NCI-H526 (cell line): ENCODE measurements at regions not wholly inside any gene's neighbourhood (a gene's known extent, or its start where the extent isn't known, plus 50 kb on each side); places are given as distances from the start of the nearest gene placed in this dataset.
"Not testable (repeated sequence)": the region's sequence is repeated elsewhere in the genome, so short reads cannot be mapped to it uniquely, and the experiment has no call there.

Experiments used
- DNase-seq, 2 experiments: peaks; one replicate each; lab custom pipeline; 2025; lab: John Stamatoyannopoulos, UW

DNA sequence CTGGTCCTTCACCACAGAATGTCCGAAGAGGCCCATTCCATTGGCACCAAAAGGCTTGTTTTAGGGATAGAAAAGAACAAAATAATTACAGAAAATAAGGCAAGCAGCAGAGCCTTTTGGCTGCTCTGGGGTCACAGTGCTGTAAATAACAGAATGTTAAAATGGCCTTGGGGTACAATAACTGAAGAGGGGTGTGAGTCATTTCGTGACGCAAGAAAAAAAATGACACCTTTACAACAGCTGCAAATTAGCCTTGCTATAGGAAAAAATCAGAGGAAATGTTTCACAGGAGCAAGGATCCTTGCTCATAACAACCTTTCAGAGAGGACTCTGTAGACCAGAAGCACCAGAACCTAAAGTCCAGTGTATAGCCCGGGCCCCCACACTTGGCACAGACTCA lies 483.4 kb downstream of the OMA1 start:
- no peak for DNase-seq

DNA sequence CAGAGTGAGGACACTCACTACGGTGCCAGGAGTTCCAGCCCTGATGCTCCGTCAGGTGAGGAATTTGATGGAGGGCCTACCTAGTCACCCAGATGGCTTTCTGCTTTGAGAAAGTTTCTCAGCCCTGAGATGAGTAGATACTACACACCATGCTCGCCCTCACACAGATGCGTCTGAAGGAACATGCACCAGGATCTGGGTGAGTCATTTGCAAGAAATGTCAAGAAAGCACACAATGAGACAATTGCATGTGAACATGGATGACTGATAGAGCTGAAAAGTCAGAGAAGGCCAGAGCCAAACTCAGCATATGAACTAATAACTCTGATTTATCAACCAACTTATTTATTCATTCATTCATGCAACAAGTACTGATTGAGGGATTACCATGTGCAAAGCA lies 483.9 kb downstream of the OMA1 start:
- no peak for DNase-seq

DNA sequence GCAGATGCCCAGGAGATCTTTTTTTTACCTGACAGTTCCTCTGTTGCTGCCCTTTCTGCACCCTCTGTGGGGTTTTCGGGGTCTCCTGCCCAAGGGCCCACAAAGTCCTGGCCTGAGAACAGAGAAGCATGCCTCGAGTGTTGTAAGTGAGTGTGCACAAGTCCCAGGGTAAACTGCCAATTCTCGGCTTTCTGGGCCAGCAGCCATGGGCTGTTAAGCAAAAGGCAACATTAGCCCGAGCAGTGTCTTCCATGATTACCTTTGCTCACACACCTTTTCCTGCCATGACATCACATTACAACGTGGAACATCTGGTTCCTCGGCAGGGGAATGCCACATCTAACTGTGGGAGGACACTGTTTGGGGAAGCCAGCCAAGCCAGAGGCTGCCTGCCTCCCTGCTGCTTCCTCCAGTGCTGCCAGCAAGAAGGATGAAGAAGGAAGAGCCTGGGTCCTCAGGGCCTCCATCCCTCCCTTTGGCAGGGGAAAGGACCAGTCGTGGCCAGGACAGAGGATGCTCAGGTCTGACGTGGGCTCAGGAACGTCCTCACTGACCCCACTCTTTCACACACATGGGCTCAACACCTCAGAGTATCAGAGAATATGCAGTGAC lies 485.9 kb downstream of the OMA1 start:
- no peak for DNase-seq

DNA sequence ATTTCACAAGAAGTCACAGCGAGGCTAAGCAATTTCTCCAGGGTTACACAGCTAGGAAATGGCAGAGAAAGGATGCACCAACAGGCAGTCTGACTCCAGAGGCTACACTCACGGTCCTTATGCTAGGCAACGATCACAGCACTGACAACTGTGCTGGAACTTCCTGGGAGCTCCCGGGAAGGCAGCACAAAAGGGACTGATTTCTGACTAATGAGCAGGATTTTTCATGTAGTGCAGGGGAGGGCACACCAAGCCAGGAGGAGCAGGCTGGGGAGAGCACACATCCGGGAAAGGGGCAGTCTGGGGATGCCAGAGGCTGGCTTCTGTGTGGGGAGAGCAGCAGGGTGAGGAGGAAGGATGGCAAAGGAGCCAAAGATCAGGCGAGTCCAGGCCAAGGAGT lies 486.7 kb downstream of the OMA1 start:
- no peak for DNase-seq

- DNase-seq: no peak
These were observed 488.2 kb downstream of the OMA1 start for GRCh38 chr1:58058323-58058722.

DNA sequence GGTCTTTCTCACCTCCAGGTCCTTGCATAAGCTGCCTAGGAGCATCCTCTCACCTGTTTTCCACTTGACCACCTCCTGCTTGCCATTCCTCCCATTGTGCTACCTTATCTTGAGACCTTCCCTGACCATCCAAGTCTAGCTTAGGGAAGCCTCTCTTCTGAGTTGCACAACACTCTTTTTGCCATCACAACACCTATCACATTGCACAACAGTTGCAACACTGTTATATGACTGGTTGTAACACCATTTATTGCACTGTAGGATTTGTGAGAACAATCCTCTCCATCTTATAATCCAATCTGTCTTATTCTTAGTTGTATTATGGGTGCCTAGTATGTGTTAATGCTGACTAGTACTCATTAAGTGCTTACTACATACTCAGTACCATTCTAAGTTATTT lies 488.7 kb downstream of the OMA1 start:
- DNase-seq: no peak

- DNase-seq: not testable (repeated sequence)
These were observed 495.3 kb downstream of the OMA1 start for GRCh38 chr1:58051187-58051586.

DNA sequence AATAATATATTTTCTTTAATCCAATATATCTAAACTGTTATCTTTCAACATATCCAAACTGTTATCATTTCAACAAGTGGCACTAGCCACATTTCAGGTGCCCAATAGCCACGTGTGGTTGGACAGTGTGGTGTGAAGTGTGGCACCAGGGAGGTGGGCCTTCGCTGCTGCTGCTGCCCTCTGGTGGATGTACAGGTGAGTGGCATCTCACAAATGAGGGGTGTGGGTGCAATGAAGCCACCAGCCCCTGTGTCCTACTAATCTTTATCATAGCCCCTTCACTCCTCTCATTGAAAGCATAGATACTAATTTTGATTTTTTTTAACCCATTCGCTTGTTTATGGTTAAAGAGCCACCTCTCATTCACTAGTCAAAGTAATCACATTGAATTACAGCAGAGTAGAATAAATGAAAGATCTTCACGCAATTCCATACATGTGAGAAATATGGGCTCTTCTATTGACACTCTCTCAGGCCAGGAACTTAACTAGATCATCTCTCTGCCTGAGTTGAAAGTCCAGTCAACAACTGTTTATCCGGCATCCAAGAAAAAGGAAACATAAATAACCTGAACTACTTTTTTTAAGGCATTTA lies 499.2 kb downstream of the OMA1 start:
- DNase-seq: peak in 1 of 2 experiments; percentile 54

DNA sequence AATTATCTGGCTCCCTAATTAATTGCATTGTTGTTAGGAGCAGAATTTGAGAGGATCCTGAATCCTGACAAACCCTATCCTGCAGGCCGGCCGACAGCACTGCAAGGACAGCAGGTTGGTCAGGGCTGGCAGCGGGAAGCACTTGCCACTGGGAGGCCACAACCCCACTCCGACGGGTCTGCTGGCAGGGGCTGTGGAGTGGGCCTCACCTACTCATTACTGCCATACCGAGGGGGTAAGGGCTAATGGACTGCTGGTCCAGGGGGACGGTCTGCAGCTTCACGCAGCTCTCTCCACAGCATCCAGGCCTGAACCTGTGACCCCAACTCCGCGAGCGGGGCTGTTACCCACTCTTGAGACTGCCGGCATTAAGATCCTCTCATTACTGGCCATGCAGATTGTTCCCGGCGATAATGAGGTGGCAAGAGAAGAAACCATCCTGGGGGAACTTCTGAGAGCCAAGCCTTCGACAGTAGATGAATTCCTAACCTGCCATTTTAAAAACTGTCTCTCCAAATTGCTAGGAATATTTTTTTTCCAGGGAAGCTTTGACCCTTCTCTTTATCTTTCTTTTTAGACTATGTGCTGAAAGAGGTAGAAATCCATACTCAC lies 501.3 kb downstream of the OMA1 start:
- no peak for DNase-seq

DNA sequence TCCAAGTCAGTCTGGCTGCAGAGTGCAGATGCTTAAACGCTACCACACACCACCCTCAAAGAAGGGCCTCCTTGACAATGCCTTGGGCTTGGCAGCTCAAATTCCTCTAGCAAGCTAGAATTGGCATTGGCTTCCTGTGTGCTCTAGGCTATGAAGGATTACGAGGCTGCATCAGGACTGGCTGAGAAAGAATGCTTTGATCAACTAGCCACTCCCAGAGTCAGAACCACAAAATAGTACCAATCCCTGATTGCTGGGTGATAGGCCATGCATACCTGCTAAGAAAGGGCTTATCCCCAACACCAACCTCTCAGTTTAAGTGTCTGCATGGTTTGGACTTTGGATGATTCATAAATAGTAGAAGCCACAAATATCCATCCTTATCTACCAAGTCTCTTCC lies 504.9 kb downstream of the OMA1 start:
- DNase-seq: no peak

DNA sequence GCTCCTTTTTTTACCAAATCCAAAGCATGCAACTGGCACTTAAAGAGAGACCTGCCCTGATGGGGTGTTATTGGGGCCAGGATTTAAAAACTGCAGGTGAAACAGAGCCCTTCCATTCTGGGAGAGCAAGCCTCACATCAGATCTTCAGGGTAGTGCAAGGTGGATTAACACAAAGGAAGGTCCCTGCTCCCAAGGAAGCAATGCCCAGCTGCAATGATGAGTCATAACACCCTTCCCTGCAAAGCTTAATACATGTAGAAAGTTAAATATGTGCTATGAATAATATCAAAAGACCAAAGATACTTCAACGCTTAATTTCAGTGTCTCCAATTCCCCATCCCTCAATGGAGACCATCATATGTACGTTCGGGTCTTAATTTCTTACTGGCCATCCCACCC lies 508.0 kb downstream of the OMA1 start:
- DNase-seq: no peak

DNA sequence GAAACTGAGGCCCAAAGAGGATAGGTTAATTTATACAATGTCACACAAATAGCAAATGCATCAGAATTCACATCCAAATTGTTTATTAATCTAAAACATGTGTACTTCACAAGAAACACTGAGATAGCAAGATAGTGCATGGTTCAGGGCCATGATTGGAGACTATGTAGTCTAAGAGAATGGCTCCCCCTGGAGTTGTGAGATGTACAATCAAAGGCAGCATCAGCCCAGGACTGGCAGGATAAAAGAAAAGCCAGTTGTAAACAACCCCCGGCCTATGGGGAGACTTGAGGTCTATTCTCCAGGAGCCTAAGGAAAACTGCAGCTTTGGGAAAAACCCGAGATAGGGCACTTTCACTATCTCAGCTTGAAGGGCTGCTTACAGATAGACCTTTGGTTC lies 511.0 kb downstream of the OMA1 start:
- peak in 1 of 2 experiments; percentile 27 for DNase-seq

GRCh38 chr1:58033311-58033710 lies 513.2 kb downstream of the OMA1 start:
- no peak for DNase-seq

GRCh38 chr1:58032611-58033073 lies 513.9 kb downstream of the OMA1 start:
- DNase-seq: no peak

DNA sequence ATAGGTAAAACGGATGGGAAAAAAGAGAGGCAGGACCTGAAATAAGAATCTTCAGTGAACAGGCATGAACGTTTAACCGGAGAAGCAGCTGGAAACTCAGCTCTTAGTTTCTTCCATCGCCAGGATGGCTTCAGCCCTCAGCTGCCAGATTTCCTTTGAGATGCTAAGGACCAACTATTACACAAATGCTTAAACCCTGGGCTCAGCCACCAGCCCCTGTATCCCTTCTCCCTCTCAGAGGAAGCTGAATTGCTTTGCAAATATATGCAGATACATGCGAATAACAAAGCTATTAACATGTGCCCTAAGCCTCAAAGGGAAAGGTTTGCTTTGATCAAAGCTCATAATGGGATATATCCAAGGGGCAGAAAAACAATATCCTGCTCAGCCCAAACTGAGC lies 515.1 kb downstream of the OMA1 start:
- DNase-seq: peak; percentile 6 to 56

DNA sequence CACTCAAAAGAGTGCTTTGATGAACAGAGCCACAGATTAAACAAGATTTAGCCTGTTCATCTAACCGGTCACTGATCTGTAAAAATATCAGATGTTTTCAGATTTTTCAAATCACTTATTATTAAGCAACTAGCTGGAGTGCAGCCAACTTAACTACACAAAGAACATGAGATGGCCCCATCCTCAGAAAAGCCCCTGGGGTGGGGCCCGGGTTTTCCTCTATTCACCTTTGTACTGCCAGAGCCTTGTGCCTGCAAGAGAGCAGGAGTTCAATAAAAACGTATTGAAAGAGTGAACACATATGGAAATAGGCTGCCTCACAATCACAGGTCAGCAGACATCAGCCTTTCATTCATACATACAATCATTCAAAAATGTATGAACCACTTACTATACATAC lies 516.1 kb downstream of the OMA1 start:
- no peak for DNase-seq

GRCh38 chr1:58017641-58018040 lies 528.9 kb downstream of the OMA1 start:
- DNase-seq: no peak

DNA sequence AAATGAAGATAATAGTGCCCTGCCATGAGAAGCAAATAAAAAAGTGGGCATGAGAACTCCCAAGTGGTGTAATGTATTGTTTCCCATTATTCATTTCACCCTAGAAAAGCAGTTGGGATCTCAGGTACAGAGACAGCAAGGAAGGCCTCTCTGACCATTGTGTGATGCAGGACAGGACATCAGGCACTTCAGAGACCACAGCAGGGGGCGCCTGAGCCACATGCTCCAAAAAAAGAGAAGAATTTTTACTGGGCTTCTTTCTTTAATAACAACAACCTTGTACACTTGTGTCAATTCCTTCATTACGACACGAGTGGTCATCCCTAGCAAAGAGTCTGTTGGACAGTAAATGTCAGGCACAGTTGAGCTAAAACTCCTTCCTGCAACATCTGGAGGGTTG lies 533.3 kb downstream of the OMA1 start:
- peak; percentile 6 to 48 for DNase-seq

GRCh38 chr1:58011978-58012377 lies 534.5 kb downstream of the OMA1 start:
- no peak for DNase-seq

- DNase-seq: no peak
These were observed 540.0 kb downstream of the OMA1 start for GRCh38 chr1:58006421-58007046.

DNA sequence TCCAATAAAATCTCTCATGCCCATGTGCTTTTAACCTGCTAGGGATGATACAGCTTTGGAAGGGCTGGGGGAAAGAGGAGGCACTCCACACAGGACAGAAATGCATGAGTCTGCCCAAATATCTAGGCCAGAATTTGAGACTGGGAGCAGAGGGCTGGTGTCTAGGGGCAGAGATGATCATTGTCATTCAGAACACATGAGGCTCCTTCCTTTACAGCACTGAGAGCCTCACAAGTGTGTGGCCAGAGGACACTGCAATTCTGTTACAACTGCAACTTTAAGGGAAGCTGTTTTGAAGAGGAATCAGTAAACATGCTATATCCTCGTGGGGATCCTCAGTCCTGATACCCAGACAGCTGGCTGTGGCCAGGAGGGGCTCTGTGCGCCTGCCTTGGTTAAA lies 541.3 kb downstream of the OMA1 start:
- DNase-seq: no peak

GRCh38 chr1:58003988-58004387 lies 542.5 kb downstream of the OMA1 start:
- peak in 1 of 2 experiments; percentile 17 for DNase-seq

DNA sequence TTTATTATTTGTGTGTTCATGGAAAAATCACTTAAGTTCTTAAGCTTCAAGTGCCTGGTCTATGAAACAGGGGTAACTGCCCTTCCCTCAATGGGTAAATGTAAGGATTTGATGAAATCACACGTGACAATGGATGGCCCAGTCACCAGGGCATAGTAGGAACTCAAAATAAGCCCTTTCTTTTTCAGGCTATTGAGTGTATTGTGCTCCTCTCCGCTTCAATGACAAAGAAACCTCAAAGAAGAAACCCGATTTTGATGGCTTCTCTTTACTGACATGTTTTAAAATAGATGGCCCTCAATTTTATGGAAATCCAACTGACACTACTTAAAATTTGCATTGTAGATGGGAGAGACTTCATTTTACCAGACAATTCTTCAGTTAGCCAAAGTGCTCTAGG lies 543.5 kb downstream of the OMA1 start:
- DNase-seq: peak; percentile 21 to 44
